HepG2 (cell line): ENCODE measurements at regions not wholly inside any gene's neighbourhood (a gene's known extent, or its start where the extent isn't known, plus 50 kb on each side); places are given as distances from the start of the nearest gene placed in this dataset.

Source experiments
- AHR ChIP-seq: IDR thresholded peaks from 2 replicates; pipeline ENCODE4 v1.6.1; 2018; ENCODE audit warnings: missing genetic modification reagents, missing compliant biosample characterization
- AKAP8 ChIP-seq: sonication (generic); formaldehyde crosslinking; IDR thresholded peaks from 2 replicates; pipeline ENCODE4 v1.5.1; 2020; ENCODE audit warnings: mild to moderate bottlenecking, missing genetic modification reagents
- AKNA ChIP-seq: sonication (generic); formaldehyde crosslinking; IDR thresholded peaks from 2 replicates; pipeline ENCODE4 v1.4.0; 2020; ENCODE audit warnings: missing genetic modification reagents, borderline replicate concordance
- ARID2 ChIP-seq: sonication (generic); formaldehyde crosslinking; IDR thresholded peaks from 2 replicates; pipeline ENCODE4 v1.8.1; 2022; ENCODE audit warnings: mild to moderate bottlenecking, missing genetic modification reagents, borderline replicate concordance
- ATF6 ChIP-seq: sonication (generic); formaldehyde crosslinking; conservative IDR thresholded peaks from 2 replicates; pipeline ENCODE4 v1.4.0; 2020; ENCODE audit warnings: missing genetic modification reagents
- FLYWCH1 ChIP-seq: sonication (generic); formaldehyde crosslinking; IDR thresholded peaks from 2 replicates; pipeline ENCODE4 v1.8.1; 2023; ENCODE audit warnings: mild to moderate bottlenecking, missing genetic modification reagents
- GATA4 ChIP-seq: sonication (generic); IDR thresholded peaks from 2 replicates; pipeline ENCODE4 v1.6.1; 2016; ENCODE audit warnings: antibody characterized with exemption, low read depth, borderline replicate concordance
- HMG20B ChIP-seq: conservative IDR thresholded peaks from 2 replicates; pipeline ENCODE4 v1.6.1; 2016; ENCODE audit warnings: missing genetic modification reagents, missing compliant biosample characterization
- HOMEZ ChIP-seq: IDR thresholded peaks from 2 replicates; pipeline ENCODE4 v1.6.1; 2016; ENCODE audit warnings: low read depth
- JARID2 ChIP-seq: sonication (generic); formaldehyde crosslinking; IDR thresholded peaks from 2 replicates; pipeline ENCODE4 v1.8.1; 2023; ENCODE audit warnings: missing genetic modification reagents, inconsistent platforms; ENCODE audit not compliant: insufficient replicate concordance
- MEIS1 ChIP-seq: sonication (generic); formaldehyde crosslinking; IDR thresholded peaks from 2 replicates; pipeline ENCODE4 v1.9.0; 2021; ENCODE audit warnings: mild to moderate bottlenecking, missing genetic modification reagents, moderate library complexity, borderline replicate concordance
- MLX ChIP-seq: IDR thresholded peaks from 2 replicates; pipeline ENCODE4 v1.6.1; 2016
- MXI1 ChIP-seq: IDR thresholded peaks from 3 replicates; pipeline ENCODE4 v1.6.1; 2012; ENCODE audit warnings: low read depth, low read length, inconsistent platforms, borderline replicate concordance
- YEATS4 ChIP-seq: sonication (generic); formaldehyde crosslinking; IDR thresholded peaks from 2 replicates; pipeline ENCODE4 v1.4.0; 2020; ENCODE audit warnings: missing genetic modification reagents, borderline replicate concordance
- ZBTB8A ChIP-seq: sonication (generic); formaldehyde crosslinking; IDR thresholded peaks from 2 replicates; pipeline ENCODE4 v1.4.0; 2020; ENCODE audit warnings: mild to moderate bottlenecking, low read depth, missing genetic modification reagents, borderline replicate concordance
- ZNF337 ChIP-seq: sonication (generic); formaldehyde crosslinking; IDR thresholded peaks from 2 replicates; pipeline ENCODE4 v1.5.1; 2020; ENCODE audit warnings: missing genetic modification reagents, low read depth, mild to moderate bottlenecking, borderline replicate concordance
- ZNF441 ChIP-seq: sonication (generic); formaldehyde crosslinking; IDR thresholded peaks from 2 replicates; pipeline ENCODE4 v1.7.0; 2021; ENCODE audit warnings: missing genetic modification reagents, borderline replicate concordance
- ZNF451 ChIP-seq: sonication (generic); formaldehyde crosslinking; IDR thresholded peaks from 2 replicates; pipeline ENCODE4 v1.5.0; 2020; ENCODE audit warnings: mild to moderate bottlenecking, missing genetic modification reagents
- ZNF530 ChIP-seq: sonication (generic); formaldehyde crosslinking; IDR thresholded peaks from 2 replicates; pipeline ENCODE4 v1.5.0; 2020; ENCODE audit warnings: low read depth, mild to moderate bottlenecking, missing genetic modification reagents
- ZNF746 ChIP-seq: sonication (generic); formaldehyde crosslinking; IDR thresholded peaks from 2 replicates; pipeline ENCODE4 v1.8.0; 2022; ENCODE audit warnings: mild to moderate bottlenecking, missing genetic modification reagents

- peak; percentile 73; the same call in 1 of the 2 replicates for TF ChIP-seq ZNF530 (CRISPR knock-in tag)
- TF ChIP-seq ZNF441 (CRISPR knock-in tag), result peak; percentile 89
- peak; percentile 82 for TF ChIP-seq JARID2
- TF ChIP-seq AKAP8 (CRISPR knock-in tag), result peak; percentile 96
- peak; percentile 92 for TF ChIP-seq GATA4
- peak; percentile 95 for TF ChIP-seq HOMEZ (CRISPR knock-in tag)
- peak; percentile 99 for TF ChIP-seq ARID2
- peak; percentile 99 for TF ChIP-seq AHR (CRISPR knock-in tag)
- TF ChIP-seq MLX (CRISPR knock-in tag), result peak; percentile 95
- TF ChIP-seq YEATS4 (CRISPR knock-in tag), result peak; percentile 99
- peak; percentile 96 for TF ChIP-seq FLYWCH1 (CRISPR knock-in tag)
- peak; percentile 87 for TF ChIP-seq HMG20B
- peak; percentile 84; the same call in 1 of the 2 replicates for TF ChIP-seq ZNF337 (CRISPR knock-in tag)
- TF ChIP-seq ZNF746 (CRISPR knock-in tag), result peak; percentile 94; the same call in 1 of the 2 replicates
- peak; percentile 97; the same call in 1 of the 2 replicates for TF ChIP-seq AKNA (CRISPR knock-in tag)
- peak; percentile 100 for TF ChIP-seq ZNF451
- peak; percentile 96 for TF ChIP-seq MXI1
- TF ChIP-seq MEIS1 (CRISPR knock-in tag), result peak; percentile 98
- peak; percentile 98 for TF ChIP-seq ATF6 (CRISPR knock-in tag)
- TF ChIP-seq ZBTB8A (CRISPR knock-in tag), result peak; percentile 89; the same call in 1 of the 2 replicates
Measured at GRCh38 chr16:21520134-21521047, 79.0 kb upstream of the METTL9 start (continued).
